ENCODE measurements at regions not wholly inside any gene's neighbourhood (a gene's known extent, or its start where the extent isn't known, plus 50 kb on each side); places are given as distances from the start of the nearest gene placed in this dataset.

DNA sequence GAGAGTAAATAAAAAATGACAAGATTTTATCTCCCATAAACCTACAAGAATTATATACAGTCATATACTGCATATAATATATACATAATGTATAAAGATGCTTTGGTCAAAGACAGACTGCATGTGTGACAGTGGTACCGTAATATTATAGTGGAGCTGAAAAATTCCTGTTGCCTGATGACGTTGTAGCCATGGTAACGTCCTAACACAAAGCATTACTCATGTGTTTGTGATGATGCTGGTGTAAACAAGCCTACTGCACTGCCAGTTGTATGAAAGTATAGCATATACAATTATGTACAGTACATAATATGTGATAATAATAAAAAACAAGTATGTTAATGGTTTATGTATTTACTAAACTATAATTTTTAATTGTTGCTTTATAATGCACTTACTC is 245.2 kb upstream of the CENPE start:
- Mint-ChIP-seq H3K36me3 (ENCODE audit: unreplicated experiment) (no peaks in the 10 kb centered on the region), H3K9me3 (ENCODE audit: unreplicated experiment) (no peaks in the 10 kb centered on the region), H3K27me3 (ENCODE audit: unreplicated experiment) (peaks cover 5% of the 10 kb centered on the region), H3K4me1 (ENCODE audit: unreplicated experiment) (no peaks in the 10 kb centered on the region), H3K4me3 (ENCODE audit: unreplicated experiment) (no peak overlapping the region), H3K27ac (ENCODE audit: unreplicated experiment) (no peak overlapping the region)
- no peak for DNase-seq (ENCODE audit: extremely low spot score, unreplicated experiment)
- TF ChIP-seq, protein P1, sequence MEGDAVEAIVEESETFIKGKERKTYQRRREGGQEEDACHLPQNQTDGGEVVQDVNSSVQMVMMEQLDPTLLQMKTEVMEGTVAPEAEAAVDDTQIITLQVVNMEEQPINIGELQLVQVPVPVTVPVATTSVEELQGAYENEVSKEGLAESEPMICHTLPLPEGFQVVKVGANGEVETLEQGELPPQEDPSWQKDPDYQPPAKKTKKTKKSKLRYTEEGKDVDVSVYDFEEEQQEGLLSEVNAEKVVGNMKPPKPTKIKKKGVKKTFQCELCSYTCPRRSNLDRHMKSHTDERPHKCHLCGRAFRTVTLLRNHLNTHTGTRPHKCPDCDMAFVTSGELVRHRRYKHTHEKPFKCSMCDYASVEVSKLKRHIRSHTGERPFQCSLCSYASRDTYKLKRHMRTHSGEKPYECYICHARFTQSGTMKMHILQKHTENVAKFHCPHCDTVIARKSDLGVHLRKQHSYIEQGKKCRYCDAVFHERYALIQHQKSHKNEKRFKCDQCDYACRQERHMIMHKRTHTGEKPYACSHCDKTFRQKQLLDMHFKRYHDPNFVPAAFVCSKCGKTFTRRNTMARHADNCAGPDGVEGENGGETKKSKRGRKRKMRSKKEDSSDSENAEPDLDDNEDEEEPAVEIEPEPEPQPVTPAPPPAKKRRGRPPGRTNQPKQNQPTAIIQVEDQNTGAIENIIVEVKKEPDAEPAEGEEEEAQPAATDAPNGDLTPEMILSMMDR (IDR thresholded peaks at IDR 0.05) = no peak

DNA sequence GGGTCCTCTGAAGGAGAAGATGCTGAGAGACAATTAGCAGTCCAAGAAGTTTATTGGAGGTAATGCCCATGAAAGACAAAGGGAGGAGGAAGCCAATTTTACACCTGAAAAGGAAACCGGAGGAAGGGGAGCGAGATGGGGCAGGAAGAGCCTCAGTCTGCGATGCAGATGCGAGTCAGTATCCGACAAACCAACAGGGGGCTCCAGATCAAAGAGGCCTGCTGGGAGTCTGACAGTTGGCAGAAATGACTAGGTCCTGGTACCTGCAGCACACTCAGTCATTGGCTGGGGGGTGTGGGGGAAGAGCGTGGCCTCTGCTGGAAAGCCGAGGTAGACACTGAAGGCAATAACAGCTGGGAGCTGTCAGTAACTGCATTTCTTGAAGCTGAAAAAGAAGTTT is 231.1 kb upstream of the CENPE start:
- H3K36me3 Mint-ChIP-seq (ENCODE audit: unreplicated experiment) = no peaks in the 10 kb centered on the region
- TF ChIP-seq, protein P1 (IDR thresholded peaks at IDR 0.05) = no peak
- H3K27me3 Mint-ChIP-seq (ENCODE audit: unreplicated experiment) = peaks cover 3% of the 10 kb centered on the region
- H3K4me1 Mint-ChIP-seq (ENCODE audit: unreplicated experiment) = no peaks in the 10 kb centered on the region
- no peak overlapping the region for H3K4me3 Mint-ChIP-seq (ENCODE audit: unreplicated experiment)
- H3K27ac Mint-ChIP-seq (ENCODE audit: unreplicated experiment) = no peak overlapping the region
- DNase-seq (ENCODE audit: extremely low spot score, unreplicated experiment) = no peak
- H3K9me3 Mint-ChIP-seq (ENCODE audit: unreplicated experiment) = no peaks in the 10 kb centered on the region

DNA sequence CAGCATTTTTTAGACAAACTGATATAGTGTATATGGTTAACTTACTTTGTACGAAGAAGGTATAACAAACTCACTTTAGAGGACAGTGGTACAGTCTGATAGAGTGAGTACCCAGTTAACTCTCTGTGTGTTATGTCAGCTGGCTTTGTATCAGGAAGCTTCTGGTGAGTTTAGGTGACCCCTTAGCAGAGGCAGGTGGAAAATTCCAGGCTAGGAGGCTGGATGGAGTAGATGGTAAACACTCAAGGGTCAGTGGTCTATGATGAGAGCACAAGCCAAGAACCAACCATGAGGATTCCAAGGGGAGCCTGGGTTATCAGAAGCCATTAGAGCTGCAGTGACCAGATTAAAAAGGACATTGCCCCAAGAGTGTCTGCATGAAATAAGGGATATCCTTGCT is 227.3 kb upstream of the CENPE start:
- H3K27me3 Mint-ChIP-seq (ENCODE audit: unreplicated experiment) = peaks cover 3% of the 10 kb centered on the region
- H3K27ac Mint-ChIP-seq (ENCODE audit: unreplicated experiment) = no peak overlapping the region
- no peaks in the 10 kb centered on the region for H3K9me3 Mint-ChIP-seq (ENCODE audit: unreplicated experiment)
- no peak for DNase-seq (ENCODE audit: extremely low spot score, unreplicated experiment)
- H3K36me3 Mint-ChIP-seq (ENCODE audit: unreplicated experiment) = no peaks in the 10 kb centered on the region
- no peaks in the 10 kb centered on the region for H3K4me1 Mint-ChIP-seq (ENCODE audit: unreplicated experiment)
- TF ChIP-seq, protein P1 (IDR thresholded peaks at IDR 0.05) = no peak
- no peak overlapping the region for H3K4me3 Mint-ChIP-seq (ENCODE audit: unreplicated experiment)

DNA sequence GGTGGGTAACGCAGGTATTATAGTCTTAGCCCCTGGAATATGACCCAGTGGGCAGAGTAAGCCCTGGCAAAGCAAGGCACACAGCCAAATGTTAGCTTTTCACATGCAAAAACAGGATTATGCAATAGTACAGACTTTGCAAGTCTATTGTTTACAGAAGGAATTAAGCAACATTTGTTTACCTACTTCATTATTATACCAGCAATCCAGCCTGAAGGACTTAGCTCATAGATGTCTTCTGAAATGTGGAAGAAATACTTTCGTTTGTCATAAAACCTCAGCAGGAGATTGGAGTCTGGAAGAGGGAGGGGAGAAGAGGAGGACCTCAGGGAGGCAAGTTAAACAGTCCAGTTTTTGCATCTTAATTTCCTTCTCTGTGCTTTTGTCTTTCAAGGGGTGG is 226.7 kb upstream of the CENPE start:
- Mint-ChIP-seq H3K27me3 (ENCODE audit: unreplicated experiment) (peaks cover 2% of the 10 kb centered on the region), H3K9me3 (ENCODE audit: unreplicated experiment) (no peaks in the 10 kb centered on the region), H3K4me1 (ENCODE audit: unreplicated experiment) (no peaks in the 10 kb centered on the region), H3K36me3 (ENCODE audit: unreplicated experiment) (no peaks in the 10 kb centered on the region), H3K4me3 (ENCODE audit: unreplicated experiment) (no peak overlapping the region), H3K27ac (ENCODE audit: unreplicated experiment) (no peak overlapping the region)
- DNase-seq (ENCODE audit: extremely low spot score, unreplicated experiment) = no peak
- TF ChIP-seq, protein P1 (IDR thresholded peaks at IDR 0.05) = no peak

DNA sequence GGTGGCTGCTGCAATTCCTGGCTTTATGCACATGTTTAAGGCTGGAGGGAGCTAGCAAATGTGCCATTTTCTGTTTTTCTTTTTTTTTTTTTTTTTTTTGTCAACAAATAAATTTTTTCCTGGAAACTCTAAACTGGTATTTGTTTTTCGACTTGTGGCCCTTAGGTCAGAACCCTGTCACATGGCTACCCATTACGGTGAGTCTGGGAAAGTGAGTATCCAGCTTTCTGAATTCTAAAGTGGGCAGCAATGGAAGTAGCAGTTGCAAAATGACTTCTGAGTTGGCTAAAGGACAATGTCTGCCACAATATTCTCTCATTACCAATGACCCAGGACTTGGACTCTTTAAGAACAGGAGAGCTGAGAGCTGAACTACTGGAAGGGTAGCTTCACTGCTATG is 225.1 kb upstream of the CENPE start:
- no peak for DNase-seq (ENCODE audit: extremely low spot score, unreplicated experiment)
- H3K9me3 Mint-ChIP-seq (ENCODE audit: unreplicated experiment) = peaks cover 2% of the 10 kb centered on the region
- H3K36me3 Mint-ChIP-seq (ENCODE audit: unreplicated experiment) = no peaks in the 10 kb centered on the region
- H3K4me1 Mint-ChIP-seq (ENCODE audit: unreplicated experiment) = no peaks in the 10 kb centered on the region
- TF ChIP-seq, protein P1 (IDR thresholded peaks at IDR 0.05) = no peak
- no peak overlapping the region for H3K4me3 Mint-ChIP-seq (ENCODE audit: unreplicated experiment)
- no peaks in the 10 kb centered on the region for H3K27me3 Mint-ChIP-seq (ENCODE audit: unreplicated experiment)
- H3K27ac Mint-ChIP-seq (ENCODE audit: unreplicated experiment) = no peak overlapping the region

All from osteocyte (in vitro differentiated cells).